Activated CD8-positive, alpha-beta memory T cell treated with anti-CD3 and anti-CD28 coated beads, Interleukin-2, amount 50 U/mL, for 48 hours (primary cell): ENCODE measurements at regions not wholly inside any gene's neighbourhood (a gene's known extent, or its start where the extent isn't known, plus 50 kb on each side); places are given as distances from the start of the nearest gene placed in this dataset.
"Not testable (repeated sequence)": the region's sequence is repeated elsewhere in the genome, so short reads cannot be mapped to it uniquely, and the experiment has no call there.

Source experiments
- DNase-seq: peaks from one replicate; pipeline ENCODE4 v3.0.0-alpha.2; 2020

DNA sequence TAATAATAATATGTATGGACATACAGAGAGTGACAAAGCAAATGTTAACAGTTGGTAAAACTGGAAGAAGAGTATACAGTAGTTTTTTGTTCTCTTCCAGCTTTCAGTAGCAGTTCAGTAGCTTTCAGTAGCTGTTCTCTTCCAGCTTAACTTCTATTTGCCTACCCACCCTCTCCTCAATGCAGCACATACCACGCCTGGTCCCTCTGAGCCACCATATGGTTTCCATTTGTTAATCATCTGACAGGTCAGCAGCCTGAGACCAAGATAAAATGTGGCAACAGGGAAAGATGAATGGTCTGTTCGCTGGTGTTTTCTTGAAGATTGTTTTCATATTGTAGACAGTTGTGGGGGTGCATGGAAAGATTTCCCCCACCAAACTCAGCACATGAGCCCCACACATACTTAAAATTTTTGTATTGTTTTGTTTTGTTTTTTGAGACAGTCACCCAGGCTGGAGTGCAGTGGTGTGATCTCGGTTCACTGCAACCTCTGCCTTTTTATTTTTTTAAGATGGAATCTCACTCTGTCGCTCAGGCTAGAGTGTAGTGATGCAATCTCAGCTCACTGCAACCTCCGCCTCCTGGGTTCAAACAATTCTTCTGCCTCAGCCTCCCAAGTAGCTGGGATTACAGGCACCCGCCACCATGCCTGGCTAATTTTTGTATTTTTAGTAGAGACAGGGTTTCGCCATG is 56.8 kb downstream of the ATP6V0E2 start:
- not testable (repeated sequence) for DNase-seq

DNA sequence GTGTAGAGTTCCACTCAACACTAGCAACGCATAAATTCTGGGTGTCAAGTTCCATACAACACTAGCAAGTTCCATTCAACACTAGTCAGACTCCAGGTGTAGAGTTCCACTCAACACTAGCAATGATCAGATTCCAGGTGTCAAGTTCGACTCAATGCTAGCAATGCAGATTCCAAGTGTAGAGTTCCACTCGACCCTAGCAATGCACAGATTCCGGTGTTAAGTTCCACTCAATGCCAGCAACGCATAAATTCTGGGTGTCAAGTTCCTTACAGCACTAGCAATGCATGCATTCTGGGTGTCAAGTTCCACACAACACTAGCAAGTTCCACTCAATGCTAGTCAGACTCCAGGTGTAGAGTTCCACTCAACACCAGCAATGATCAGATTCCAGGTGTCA is 60.0 kb downstream of the ATP6V0E2 start:
- not testable (repeated sequence) for DNase-seq

DNA sequence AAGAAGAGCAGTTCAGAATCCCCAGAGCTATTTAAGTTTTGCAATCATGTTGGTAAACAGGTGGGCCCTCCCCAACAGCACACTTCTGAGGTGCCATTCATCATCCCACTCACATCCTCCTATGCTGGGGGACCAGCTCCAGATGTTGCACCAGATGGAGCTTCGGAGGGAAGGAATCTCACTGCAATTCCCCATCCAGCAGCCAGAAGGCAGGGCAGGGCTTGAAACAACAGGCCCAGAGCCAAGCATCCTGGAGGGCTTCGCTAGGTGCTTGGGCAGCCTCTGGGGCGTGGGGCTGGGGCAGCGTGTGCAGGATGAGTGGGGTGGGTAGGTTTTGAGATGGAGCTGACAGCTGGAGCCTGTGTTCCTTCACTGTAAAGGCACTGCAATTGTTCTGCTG is 73.6 kb downstream of the ATP6V0E2 start:
- DNase-seq: not testable (repeated sequence)

DNA sequence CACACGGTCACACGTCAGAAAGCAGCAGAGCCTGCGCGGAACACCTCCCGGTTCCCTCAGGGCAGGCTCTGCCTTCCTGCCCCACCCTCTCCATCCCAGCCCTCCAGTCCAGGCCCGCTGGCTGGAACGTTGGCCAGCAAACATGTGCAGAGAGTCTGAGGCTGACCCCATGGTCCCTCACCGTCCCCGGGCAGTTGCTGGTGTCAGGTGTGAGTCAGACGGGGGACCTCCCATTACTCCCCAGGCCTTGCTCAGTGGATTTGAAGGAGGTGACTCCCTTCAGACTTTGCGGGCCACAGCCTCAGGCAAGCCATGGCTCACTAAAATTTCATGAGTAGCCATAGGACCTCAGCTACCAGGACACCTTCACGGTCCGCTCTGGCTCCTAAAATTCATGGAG is 74.7 kb downstream of the ATP6V0E2 start:
- DNase-seq: not testable (repeated sequence)

DNA sequence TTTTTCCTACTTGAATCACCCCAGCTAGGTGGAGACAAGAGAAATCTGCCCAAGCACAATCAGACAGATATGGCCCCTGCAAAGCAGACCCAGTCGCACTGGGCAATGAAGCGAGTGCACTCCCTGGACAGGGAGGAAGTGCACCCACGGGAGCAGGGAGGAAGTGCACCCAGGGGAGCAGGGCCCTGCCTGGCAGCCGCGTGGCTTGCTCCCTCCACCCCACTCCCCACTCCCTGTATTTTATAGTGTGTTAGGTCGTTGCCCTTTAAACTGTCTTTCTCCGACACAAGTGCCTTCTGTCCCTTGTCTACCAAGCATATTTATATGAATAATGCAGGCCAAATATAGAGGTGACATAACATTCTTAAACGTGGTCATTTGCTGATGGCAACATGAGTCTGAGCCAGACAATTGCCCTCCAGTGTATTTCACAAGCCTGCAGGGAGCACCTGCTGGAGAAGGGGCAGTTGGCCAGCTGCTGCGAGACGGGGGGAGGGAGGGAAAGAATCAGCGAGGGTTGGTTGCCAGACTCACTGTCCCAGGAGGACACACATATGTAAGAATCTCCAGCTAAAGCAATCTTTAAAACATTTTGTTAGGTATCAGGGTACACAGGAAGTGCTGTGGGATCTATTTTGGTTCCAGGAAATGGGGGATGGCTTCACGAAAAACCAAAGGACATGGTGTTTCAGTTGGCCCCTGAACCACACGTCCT is 76.3 kb downstream of the ATP6V0E2 start:
- not testable (repeated sequence) for DNase-seq

DNA sequence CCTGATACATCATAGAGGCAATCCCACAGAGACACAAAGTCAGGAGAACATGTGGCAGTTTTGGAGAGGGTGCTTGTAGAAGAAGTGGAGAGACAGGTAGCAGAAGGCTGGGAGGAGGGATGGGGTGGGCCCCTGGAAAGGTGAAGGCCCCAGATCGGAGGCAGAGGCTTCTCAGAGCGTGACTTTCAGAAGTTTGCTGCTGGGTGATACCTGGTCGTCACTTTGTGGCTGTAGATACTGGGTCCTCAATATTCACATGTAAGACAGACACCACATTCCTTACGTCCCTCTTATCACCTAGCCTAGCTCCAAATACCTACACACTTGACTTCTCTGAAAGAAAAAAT is 76.8 kb downstream of the ATP6V0E2 start:
- DNase-seq: not testable (repeated sequence)

DNA sequence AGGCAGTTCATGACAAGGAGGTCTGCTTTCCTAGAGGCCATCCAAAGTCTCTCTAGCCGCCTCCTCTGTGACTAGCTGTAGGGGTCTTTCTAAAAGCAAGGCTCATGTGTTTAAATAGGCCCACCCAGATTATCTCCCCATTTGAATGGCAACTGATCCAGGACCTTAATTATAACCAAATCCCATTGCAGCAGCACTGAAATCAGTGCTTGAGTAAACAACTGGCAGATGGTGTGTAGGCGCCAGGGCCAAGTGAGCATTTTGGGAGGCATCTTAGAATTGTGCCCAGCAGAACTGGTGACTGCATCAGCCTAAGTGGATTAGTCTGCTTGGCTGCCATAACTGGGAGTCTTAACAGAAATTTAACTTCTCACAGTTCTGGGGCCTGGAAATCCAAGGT is 77.8 kb downstream of the ATP6V0E2 start:
- not testable (repeated sequence) for DNase-seq

DNA sequence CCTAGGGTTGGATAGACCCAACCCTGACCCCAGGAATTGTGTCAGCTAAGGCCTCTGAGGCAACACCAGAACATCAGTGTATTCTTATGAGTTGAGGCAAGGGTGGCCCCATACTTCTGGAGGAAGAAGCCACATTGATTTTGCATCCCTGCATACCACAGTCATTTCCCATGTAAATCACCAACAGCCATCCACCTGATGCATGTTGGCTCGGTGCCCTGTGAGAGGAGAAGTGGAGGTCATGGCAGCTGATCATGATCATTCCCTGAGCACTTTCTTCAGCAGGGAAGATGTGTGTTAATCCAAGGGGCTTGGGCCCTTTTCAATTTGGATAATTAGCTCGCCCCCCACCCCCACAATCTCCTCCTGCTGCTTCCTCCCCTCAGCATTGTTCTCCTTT is 85.1 kb downstream of the ATP6V0E2 start:
- not testable (repeated sequence) for DNase-seq

DNA sequence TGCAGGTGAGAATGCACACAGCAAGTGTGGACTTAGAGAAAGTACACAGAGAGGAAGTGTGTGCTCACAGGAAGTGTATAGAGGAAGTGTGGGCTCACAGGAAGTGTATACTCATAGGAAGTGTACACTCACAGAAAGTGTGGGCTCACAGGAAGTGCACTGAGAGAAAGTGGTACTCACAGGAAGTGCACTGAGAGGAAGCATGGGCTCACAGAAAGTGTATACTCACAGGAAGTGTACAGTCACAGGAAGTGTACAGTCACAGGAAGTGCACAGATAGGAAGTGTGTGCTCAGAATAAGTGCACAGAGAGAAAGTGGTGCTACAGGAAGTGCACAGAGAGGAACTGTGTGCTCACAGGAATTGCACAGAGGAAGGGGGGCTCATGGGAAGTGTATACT is 87.1 kb downstream of the ATP6V0E2 start:
- DNase-seq: not testable (repeated sequence)

DNA sequence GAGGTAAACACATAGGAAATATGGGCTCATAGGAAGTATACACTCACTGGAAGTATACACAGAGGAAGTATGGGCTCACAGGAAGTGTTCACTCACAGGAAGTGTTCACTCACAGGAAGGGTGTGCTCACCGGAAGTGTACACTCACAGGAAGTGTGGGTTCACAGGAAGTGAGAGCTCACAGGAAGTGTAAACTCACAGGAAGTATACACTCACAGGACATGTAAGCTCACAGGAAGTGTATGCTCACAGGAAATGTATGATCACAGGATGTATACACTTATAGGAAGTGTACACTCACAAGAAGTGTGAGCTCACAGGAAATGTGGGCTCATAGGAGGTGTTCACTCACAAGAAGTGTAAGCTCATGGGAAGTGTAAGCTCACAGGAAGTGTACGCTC is 88.1 kb downstream of the ATP6V0E2 start:
- not testable (repeated sequence) for DNase-seq

DNA sequence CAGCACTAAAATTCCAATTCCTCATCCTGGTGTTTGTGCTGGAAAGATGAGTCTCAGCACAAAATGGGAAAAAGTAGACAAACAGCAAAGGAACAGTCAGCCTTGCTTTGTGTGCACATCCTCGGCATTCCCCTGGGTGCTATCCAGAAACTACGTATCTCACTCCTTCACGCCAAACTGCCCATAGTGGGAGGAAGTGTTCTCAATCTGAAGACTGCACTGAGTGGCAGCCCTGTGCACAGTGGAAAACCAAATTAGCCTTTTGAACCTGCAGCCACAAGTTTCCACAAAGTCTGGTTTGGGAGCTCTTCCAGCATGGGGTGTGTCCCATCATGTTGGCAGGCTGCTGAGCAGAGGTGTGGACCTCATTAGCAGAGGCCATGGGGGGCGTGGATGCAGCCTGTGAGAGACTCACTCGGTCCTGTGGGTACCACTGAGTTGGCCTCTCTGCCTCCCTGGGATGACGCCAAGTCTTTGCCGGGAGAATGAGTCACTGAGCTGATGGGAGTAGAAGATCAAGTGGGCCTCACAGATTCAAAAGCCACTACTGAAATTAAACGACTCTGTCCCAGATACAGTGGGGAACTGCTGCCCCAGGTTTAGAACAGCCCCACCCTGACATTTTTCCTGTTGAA is 89.0 kb downstream of the ATP6V0E2 start:
- not testable (repeated sequence) for DNase-seq

DNA sequence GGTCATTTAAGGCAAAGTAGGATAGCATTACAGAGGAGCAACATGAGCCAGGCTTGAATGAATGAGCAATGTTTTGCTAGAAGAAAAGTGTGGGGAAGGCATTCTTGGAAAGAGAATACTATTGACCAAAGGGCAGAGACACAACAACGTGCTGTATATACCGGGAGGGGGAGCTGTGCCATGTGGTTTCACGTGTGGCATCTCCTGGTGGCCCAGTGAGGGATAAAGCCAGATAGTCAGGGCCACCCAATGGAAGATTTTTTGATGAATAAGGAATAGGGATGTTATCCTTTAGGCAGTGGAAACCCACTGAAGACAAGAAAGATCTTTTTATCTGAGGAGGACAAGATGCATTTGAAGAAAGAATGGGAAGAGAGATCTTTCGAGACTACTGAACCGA is 90.2 kb downstream of the ATP6V0E2 start:
- DNase-seq: not testable (repeated sequence)

DNA sequence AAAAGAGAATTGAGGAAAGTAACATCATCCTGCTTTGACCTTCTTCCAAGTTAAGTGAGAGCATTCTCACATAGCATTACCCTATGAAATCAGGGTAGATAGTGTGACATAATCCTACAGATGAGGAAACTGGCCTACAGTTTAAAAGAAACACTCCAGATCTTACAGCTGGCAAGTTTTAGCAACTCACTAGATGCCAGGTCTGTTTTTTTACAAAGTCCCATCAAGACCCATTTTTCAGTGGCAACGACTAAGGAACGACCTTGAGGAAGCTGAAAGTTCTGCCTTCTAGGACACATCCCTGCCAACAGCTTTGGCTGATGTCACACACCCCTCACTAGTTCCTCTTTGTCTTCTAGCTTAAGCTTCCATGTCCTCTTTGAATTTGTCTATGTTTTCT is 92.7 kb downstream of the ATP6V0E2 start:
- DNase-seq: not testable (repeated sequence)

DNA sequence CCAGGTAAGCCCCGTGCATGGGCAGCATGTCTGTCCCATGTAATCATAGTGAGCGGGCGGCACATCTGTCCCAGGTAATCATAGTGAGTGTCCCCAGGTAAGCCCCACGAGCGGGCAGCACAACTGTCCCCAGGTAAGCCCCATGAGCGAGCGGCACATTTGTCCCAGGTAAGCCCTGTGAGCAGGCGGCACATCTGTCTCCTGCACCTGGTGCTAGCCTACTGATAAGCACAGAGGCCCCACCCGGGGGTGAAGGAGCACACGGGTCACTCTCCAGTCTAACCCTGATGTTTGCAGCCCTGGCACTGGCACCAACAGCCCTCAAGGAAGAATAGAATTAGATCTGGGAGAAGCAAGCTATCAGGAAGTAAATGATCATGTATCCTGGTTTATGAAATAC is 99.2 kb downstream of the ATP6V0E2 start:
- not testable (repeated sequence) for DNase-seq

DNA sequence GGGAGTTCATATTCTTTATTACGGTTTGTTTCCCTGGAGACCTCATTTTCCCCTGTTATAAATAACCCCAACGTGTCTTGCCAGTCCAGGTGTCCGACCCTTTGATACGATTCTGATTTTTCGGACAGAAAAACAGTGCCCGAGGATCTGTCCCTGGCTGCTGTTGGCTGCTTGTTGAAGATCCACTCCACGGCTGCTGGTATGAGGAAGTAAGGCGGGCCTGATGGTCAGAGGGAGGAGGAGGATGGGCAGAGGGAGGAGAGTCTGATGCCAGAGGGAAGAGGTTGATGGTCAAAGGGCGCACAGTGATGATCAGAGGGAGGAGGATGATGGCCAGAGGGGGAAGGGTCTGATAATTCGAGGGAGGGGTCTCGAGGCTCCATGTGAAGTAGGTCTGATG is 99.9 kb downstream of the ATP6V0E2 start:
- not testable (repeated sequence) for DNase-seq

DNA sequence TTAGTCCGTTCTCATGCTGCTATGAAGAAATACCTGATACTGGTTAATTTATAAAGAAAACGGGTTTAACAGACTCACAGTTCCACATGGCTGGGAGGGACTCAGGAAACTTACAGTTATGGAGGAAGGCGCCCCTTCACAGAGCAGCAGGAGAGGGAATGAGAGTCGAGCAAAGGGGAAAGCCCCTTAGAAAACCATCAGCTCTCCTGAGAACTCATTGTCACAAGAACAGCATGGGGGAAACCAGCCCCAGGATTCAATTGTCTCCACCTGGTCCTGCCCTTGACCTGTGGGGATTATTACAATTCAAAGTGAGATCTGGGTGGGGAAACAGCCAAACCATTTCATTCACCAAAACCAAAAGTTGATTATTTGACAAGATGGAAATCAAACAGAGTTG is 101.8 kb downstream of the ATP6V0E2 start:
- DNase-seq: not testable (repeated sequence)

DNA sequence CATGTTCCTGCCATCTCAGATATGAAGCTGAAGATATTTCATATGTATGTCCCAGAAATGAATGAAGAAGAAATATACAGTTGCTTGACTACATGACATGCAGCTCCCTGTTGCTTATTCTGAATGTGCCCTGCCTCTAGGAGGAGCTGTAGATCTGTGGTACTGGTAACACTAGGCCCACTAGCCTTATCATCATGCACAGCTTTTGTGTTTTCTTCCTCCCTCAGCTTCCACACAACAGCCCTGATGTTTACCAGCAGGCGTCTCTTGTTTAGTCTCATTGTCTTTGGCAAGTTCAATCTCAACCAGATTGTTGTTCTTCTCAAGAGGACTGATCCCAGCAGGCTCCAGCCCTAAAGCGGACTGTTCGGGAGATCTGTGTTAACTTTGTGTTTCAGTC is 104.8 kb downstream of the ATP6V0E2 start:
- not testable (repeated sequence) for DNase-seq

DNA sequence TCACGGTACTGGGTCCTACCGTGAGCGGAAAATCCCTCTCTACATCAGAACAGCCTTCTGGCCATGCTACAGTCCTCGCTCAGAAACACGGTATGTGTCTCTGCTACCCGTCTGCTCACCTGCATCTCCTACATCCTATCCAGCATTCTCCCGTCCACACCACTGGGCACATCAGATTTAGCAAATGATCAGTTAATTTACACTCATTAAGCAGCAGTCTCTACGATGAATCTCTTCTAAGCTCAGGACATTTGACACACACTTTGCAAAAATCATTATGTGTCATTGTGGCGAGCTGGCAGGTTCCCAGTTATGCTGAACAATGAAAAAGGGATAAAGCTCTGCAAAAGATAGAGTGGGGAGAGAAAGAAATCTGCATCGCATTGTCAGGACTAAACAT is 105.2 kb downstream of the ATP6V0E2 start:
- DNase-seq: not testable (repeated sequence)

DNA sequence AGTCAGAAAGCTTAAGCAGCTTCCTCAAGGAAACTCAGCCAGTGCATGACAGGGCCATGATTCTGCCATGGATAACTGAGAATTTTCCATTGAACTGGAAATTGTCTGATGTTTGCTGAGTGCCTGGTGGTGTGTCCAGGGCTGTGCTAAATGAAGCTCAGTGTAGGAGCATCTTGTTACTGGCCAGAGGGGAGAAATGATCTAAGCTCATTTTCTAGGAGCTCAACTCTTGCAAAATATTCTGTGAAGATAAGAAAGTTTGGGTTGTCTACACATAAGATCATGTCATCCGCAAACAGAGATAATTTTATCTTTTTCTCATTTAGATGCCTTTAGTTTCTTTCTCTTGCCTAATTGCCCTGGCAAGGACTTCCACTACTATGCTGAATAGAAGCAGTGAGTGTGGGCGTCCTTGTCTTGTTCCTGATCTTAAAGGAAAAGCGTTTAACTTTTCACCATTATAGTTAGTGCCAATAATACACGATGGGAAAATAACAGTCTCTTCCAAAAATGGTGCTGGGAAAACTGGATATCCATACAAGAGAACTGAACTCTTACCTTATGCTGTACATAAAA is 108.9 kb downstream of the ATP6V0E2 start:
- not testable (repeated sequence) for DNase-seq

DNA sequence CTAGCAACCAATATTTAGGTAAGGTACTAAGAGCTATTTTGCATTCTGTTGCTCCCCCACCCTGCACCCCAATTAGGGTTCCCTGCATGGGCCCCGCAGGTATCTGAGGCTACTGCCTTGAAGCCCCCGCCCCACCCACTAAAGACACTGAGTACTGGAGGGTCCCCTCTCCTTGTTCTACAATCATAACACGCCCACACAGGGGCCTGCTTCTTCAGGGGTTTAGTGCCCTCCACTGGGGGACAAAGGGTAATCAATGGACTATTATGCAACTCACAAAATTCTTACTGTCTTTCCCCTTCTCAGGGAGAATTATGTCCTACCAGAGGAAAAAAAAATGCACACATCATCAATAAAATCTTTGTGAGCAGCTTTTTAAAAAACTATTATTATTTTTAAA is 113.1 kb downstream of the ATP6V0E2 start:
- not testable (repeated sequence) for DNase-seq

DNA sequence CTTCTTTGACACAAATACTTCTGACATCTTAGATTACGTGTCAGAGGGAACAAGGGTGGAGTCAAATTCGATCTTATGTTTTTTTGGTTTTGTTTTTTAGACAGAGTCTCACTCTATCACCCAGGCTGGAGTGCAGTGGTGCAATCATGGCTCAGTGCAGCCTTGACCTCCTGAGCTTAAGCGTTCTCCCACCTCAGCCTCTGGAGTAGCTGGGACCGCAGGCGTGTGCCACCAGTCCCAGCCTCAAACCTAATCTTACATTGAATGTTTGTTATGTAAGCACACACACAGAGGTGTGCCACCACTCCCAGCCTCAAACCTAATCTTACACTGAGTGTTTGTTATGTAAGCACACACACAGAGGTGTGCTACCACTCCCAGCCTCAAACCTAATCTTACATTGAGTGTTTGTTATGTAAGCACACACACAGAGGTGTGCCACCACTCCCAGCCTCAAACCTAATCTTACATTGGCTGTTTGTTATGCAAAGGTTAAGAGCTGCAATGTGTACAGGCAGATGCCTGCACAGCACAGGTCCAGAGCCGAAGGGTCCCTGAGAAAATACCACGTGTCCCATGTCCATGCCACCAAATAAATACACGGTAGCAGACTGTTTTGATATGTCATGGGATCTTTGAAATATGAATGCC is 118.0 kb downstream of the ATP6V0E2 start:
- DNase-seq: not testable (repeated sequence)

DNA sequence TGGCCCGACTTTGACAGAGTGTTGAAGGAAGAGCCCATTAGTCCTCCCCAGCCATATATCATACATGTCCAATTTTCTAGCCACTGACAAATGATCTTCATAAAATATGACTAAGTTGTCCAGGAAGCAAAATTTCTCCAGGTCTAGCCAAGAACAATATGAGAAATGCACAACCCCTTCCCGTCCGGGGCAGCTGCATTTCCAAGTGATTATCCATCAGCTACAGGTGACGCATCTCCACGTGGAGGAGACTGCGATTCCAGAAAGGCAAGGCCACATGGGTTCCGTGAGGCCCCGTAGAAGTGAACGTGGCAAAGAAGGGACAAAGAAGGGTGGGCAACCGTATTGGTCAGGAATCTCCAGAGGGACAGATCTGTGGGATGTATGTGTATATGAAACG is 118.6 kb downstream of the ATP6V0E2 start:
- DNase-seq: not testable (repeated sequence)
